NAMALWA (cell line): ENCODE measurements at regions not wholly inside any gene's neighbourhood (a gene's known extent, or its start where the extent isn't known, plus 50 kb on each side); places are given as distances from the start of the nearest gene placed in this dataset.
A peak's percentile ranks its signal among the peaks of the same experiment; 100 is the strongest.

Source experiments
- DNase-seq: peaks from one replicate; pipeline ENCODE4 v3.0.0-alpha.2; 2015; ENCODE audit warnings: low spot score

DNA sequence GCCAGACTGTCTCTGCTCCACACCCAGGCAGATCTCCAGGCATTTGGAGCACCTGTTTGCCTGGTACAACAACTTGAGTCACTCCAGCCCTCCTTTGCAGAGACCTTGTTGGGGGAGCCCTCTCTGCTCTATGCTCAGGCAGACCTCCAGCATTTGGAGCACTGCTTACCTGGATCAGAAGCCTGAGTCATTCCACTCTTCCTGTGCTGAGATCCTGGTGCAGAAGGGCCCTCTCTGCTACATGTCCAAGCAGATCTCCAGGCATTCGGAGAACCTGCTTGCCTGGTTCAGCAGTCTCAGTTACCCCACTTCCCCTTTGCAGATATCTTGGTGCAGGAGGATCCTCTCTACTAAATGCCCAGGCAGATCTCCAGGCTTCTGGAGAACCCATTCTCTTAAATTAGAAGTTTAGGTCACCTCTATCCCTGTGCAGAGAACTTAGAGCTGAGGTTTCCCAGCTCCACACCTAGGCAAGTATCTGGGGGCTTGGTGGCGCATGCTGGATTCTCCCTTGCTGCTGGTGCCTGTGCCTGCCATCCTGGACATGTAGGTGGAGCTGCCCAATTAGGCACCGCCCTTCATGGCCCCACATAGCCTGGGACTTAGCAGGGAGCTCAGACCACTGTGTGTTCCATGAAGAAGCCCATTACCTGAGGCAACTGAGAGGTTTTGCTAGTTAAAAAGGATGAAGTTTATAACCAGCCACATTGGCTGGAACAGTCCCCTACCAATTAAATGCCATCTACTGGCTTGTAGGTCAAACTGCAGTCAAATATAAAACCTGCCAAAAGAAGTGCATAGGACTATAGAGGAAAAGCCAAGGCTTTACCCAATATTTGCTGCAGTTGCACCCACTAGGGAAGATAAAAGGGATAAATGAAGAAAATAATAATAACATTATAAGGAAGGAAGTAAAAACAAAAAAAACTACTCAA is 97.6 kb upstream of the SLITRK6 start:
- DNase-seq = peak; percentile 47

DNA sequence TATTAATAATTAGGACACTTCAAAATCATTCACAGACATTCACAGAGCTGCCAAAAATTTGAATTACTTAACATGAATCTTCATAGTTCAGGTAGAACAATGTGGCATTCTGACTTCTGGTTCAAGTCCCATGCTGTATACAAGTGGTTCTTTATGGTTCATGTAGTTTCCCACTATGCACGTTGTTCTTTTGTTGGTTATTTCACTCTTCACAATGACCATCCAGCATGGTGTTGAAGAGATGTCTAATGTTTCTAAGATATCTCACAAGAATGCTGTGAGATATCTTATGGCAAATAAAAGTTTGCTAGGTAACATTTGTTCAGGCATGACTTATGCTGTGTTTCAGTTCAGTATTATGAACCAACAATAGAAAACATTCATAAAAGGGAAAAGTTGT is 88.2 kb upstream of the SLITRK6 start:
- no peak for DNase-seq

DNA sequence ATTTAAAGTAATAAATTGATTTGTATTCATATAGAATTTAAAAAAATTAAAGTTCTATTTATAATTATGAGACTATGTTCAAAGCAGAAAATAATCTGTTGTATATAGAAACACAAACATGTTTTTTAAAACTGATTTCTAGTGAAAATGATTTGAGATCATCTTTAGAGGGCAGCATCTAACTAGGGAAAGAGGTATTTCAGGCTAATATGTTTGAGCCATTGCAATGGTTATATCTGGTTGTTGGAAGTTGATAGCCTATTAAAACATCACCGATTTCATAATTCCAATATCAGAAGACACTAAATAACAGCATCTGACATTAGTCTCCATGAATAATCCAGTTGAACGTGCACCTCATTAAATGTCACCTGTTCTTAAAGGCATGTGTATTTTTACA is 79.8 kb upstream of the SLITRK6 start:
- no peak for DNase-seq

DNA sequence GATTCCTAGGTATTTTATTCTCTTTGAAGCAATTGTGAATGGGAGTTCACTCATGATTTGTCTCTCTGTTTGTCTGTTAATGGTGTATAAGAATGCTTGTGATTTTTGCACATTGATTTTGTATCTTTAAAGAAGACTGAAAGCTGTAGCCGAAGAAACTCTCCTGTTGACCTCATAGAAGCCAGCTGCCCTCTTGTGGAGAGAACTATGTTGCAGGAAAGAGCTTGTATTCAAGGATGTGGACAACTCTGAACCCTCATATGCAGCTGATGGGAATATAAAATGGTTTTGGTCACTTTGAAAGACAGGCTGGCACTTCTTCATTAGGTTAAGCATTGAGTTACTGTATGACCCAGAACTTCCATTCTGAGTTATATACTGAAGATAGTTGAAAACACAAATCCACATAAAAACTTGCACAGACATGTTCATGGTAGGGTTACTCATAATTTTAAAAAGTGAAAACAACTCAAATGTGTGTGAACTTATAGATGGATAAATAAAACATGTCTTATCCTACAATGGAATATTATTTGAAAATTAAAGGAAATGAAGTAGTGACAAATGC is 65.8 kb upstream of the SLITRK6 start:
- peak; percentile 72 for DNase-seq

DNA sequence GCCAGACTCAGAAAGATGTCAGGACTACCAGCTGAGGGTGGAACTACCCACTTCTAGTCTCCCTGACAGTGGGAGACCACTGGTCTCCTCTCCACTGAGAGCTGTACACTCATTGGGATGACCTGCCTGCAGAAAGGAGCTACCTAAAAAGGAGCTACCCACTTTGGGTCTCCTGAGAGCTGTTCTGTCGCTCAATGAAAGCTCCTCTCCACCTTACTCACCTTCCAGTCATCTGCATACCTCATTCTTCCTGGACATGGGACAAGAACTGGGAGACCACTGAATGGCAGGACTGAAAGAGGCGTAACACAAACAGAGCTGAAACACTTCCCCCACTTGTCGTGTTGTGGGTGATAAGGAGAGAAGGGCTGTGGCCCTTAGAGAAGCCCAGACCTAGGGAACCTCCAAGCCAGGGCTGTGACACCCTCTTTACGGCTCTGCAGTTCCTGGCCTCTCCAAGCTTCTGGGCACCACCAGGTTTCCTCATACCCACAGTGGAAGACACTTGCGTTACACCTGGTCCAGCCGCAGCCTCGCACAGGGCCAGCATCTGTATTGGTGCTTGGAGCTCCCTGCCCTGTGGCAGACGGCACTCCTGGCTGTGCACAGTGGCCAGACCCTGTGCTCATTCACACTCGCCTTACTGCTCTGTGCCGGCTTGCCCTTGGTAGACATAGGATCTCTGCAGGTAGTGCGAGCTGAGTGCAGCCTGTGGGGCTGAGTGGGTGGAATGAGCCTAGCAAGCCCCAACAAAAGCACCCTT is 54.9 kb upstream of the SLITRK6 start:
- peak; percentile 20 for DNase-seq

DNA sequence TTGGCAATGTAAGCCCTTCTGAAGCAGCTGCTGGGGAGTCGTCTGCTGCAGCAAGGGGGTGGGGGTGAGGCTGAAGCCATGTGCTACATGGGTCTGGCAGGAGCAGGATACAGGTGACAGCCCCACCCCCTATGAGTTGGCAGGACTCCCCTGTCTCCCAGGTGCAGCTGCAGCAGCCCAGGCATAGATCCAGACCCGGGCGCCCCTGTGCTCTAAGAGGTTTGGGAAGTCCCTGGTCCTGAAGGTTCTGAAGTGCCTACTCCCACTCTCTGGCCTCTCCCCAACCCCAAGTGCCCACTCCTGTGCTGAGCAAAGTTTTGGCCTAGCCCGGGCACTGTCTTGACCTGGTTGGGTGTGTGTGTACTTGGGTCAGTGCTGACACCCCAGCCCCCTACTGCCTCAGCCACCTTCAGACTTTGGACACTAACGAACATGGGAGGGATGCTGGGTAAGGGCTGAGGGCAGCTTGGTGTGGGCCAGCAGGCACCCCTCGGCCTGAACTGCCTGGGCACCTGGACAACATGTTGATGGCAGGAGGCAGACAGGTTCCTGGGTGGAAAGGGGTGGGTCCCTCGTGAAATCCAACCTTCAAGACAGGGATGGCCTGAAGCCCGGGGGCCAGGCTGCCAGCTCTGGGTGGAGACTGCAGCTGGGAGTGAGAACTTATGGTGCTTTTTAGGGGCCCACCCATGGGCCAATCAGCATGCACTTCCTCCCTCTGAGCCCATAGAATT is 54.1 kb upstream of the SLITRK6 start:
- no peak for DNase-seq
